GM20000 (cell line): ENCODE measurements at regions not wholly inside any gene's neighbourhood (a gene's known extent, or its start where the extent isn't known, plus 50 kb on each side); places are given as distances from the start of the nearest gene placed in this dataset.

Source experiments
- DNase-seq: peaks from one replicate; pipeline ENCODE4 v3.0.0; 2012; ENCODE audit warnings: low spot score
- TF ChIP-seq, protein P1 (sequence below): IDR thresholded peaks from 2 replicates; pipeline ENCODE4 v1.5.1; 2012; ENCODE audit warnings: mild to moderate bottlenecking, control low read depth; ENCODE audit errors: extremely low read depth, missing control alignments

- DNase-seq, result no peak
- TF ChIP-seq, protein P1, sequence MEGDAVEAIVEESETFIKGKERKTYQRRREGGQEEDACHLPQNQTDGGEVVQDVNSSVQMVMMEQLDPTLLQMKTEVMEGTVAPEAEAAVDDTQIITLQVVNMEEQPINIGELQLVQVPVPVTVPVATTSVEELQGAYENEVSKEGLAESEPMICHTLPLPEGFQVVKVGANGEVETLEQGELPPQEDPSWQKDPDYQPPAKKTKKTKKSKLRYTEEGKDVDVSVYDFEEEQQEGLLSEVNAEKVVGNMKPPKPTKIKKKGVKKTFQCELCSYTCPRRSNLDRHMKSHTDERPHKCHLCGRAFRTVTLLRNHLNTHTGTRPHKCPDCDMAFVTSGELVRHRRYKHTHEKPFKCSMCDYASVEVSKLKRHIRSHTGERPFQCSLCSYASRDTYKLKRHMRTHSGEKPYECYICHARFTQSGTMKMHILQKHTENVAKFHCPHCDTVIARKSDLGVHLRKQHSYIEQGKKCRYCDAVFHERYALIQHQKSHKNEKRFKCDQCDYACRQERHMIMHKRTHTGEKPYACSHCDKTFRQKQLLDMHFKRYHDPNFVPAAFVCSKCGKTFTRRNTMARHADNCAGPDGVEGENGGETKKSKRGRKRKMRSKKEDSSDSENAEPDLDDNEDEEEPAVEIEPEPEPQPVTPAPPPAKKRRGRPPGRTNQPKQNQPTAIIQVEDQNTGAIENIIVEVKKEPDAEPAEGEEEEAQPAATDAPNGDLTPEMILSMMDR, result no peak
Observed at GRCh38 chr5:82800826-82801225, 276.4 kb downstream of the TMEM167A start.

GRCh38 chr5:82799361-82800077 lies 277.7 kb downstream of the TMEM167A start:
- no peak for DNase-seq
- TF ChIP-seq, protein P1, result no peak

DNA sequence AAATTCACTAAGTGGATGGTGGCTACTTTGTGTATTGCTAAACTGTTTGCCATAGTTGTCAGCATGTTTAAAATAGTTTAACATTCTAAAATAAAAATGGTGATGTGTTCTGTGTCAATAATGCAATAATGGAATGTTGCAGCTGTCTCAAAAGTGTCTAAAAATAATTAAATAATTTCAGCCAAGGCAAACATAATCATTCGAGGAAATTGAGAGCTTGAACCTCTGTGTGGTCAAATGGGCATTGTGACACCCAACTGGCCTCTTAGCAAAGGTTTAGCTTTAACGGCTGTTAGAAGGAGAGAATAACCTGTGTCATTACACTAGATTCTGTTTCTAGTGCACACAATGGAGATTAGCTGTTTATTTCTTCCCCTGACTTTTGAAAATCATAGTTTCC lies 278.5 kb downstream of the TMEM167A start:
- TF ChIP-seq, protein P1, result no peak

DNA sequence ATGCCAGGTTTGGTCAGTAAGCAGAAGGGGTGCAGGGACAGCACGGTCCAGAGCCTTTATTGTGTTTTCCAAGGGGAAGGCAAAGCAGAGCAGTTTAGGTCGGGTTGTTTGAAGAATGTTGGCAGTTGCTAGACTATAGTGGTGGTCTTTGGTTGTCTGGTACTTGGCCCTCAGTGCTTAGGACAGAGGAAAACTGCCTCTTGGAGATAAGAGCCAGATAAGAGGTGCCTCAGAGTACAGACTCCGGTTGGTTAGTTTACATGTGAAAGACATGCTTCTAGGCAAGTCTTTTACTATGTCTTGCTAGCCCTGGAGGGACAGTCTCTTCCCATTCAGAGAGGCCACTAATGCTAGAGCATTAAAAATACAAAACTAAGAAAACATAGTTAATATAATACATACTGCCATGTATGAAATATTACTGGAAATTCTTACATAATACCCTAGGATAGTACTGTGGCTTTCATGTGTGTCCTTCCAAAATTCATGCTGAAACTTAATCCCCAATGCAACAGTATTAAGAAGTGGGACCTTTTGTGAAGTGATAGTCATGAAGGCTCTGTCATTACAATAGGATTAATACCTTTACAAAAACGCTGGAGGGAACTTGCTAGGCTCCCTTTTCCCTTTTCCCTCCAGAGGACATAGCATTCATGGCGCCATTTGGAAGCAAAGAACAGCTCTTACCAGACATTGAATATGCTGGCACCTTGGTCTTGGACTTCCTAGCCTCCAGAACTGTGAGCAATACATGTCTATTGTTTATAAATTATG lies 280.4 kb downstream of the TMEM167A start:
- TF ChIP-seq, protein P1, result no peak
- no peak for DNase-seq

More for the DNA sequence above, 278.5 kb downstream of the TMEM167A start:
- DNase-seq, result no peak

DNA sequence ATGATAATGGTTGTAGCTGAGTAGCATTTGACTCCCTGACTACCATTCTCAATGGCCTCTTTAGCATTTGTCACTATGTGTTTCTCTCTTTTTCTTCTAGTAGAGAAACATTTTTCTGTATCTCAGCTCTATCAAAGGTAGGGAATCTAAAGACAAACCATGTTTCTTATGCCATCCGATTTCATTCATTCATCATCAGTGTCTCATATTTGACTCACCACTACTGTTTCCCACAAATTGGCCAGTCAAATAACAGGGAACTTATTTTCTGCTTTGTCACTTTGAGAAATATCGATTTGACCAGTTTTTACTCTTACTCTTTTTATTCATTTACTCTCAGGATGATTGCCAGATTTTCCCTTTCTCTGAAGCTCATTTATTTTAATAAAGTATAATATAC lies 282.3 kb downstream of the TMEM167A start:
- TF ChIP-seq, protein P1, result no peak
- no peak for DNase-seq

DNA sequence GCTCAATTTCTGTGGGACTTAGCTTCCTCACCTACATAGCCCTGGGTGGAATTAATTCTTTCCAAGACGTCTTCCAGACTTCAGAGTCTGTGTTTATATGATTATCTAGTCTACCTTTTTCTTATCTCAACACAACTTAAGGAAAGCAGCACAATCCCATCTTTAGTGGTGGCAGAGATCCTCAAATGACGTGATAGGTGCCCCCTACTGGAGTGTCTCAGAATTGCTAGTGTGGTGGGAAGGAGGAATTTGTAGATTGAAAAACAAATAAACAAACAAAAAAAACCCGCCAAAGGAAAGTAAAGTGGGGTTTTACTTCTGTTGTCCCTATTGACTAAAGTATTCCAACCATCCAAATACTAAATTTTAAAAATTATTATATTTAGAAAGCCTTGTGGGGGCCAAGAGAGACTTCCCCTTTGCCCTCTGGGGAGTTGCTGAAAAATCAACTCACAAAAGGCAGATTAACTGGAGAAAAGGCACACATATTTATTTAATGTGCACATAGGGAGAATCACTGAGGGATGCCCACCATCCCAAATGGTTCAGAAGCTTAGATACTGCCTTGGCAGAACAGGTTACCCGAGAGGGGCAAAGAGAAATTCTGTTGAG lies 283.3 kb downstream of the TMEM167A start:
- TF ChIP-seq, protein P1, result no peak
- no peak for DNase-seq

DNA sequence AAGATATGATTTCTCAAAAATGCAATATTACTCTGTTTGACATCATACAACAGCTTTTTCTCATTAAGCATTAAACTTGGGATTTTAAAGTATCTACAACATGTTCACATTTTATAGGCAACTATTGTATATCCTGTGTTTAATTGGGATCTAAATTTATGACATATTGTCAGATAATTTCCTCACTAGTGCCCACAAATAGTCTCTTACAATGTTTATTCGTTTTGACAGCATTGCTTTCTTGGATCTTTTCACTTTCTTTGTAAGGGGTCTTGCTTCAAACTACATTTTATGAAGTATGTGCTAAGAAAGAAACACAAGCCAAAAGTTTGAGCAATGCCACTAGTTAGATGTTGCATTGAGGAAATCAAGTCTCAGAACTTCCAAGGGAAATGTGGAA lies 285.1 kb downstream of the TMEM167A start:
- no peak for DNase-seq
- TF ChIP-seq, protein P1, result no peak
